ENCODE measurements at regions not wholly inside any gene's neighbourhood (a gene's known extent, or its start where the extent isn't known, plus 50 kb on each side); places are given as distances from the start of the nearest gene placed in this dataset.

DNA sequence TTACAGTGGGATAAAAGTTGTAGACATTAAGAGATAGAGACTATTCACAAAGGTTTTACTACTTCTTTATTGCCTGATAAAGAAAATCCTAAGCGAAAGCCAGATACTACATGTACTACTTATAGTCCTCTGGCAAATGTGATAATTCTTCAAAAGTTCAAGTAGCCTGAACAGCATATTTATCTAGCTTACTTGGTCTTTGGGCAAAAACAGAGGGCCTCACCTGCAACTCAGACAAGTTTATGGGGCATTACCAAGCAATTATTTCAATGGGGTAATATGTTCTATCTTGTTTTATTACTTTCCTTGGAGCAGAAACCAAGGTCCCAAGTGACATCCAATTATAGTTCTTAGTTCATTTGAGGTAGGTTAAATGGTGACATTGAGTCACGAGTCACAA lies 390.1 kb upstream of the ARHGEF26 start:
- H3K4me1 ChIP-seq (ENCODE audit: low read length), result peaks cover 3% of the 10 kb centered on the region; the same call in 1 of the 2 replicates
- no peak for TF ChIP-seq EZH2phosphoT487 (IDR thresholded peaks at IDR 0.05; ENCODE audit: low read depth)
- TF ChIP-seq, protein P1, sequence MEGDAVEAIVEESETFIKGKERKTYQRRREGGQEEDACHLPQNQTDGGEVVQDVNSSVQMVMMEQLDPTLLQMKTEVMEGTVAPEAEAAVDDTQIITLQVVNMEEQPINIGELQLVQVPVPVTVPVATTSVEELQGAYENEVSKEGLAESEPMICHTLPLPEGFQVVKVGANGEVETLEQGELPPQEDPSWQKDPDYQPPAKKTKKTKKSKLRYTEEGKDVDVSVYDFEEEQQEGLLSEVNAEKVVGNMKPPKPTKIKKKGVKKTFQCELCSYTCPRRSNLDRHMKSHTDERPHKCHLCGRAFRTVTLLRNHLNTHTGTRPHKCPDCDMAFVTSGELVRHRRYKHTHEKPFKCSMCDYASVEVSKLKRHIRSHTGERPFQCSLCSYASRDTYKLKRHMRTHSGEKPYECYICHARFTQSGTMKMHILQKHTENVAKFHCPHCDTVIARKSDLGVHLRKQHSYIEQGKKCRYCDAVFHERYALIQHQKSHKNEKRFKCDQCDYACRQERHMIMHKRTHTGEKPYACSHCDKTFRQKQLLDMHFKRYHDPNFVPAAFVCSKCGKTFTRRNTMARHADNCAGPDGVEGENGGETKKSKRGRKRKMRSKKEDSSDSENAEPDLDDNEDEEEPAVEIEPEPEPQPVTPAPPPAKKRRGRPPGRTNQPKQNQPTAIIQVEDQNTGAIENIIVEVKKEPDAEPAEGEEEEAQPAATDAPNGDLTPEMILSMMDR (IDR thresholded peaks at IDR 0.05; ENCODE audit: low read depth, low read length), result no peak
- H3K36me3 ChIP-seq (replicated peaks; ENCODE audit: low read depth, low read length), result peaks cover 2% of the 10 kb centered on the region
- no peak overlapping the region for H3K4me2 ChIP-seq (ENCODE audit: low read length)
- H3K4me3 ChIP-seq (ENCODE audit: low read length), result no peak overlapping the region
- no peaks in the 10 kb centered on the region for H4K20me1 ChIP-seq (ENCODE audit: insufficient read depth, low read length)
- H3K27me3 ChIP-seq (ENCODE audit: low read depth, low read length), result no peaks in the 10 kb centered on the region
- no peak overlapping the region for H3K9ac ChIP-seq (ENCODE audit: low read length)
- no peaks in the 10 kb centered on the region for H3K79me2 ChIP-seq (ENCODE audit: low read length)
- peaks cover 6% of the 10 kb centered on the region; the same call in 1 of the 2 replicates for H3K9me3 ChIP-seq (ENCODE audit: insufficient read depth, low read length)
- no peak overlapping the region for H2AFZ ChIP-seq (ENCODE audit: low read depth, low read length)
- no peak overlapping the region for H3K27ac ChIP-seq (ENCODE audit: low read length)

DNA sequence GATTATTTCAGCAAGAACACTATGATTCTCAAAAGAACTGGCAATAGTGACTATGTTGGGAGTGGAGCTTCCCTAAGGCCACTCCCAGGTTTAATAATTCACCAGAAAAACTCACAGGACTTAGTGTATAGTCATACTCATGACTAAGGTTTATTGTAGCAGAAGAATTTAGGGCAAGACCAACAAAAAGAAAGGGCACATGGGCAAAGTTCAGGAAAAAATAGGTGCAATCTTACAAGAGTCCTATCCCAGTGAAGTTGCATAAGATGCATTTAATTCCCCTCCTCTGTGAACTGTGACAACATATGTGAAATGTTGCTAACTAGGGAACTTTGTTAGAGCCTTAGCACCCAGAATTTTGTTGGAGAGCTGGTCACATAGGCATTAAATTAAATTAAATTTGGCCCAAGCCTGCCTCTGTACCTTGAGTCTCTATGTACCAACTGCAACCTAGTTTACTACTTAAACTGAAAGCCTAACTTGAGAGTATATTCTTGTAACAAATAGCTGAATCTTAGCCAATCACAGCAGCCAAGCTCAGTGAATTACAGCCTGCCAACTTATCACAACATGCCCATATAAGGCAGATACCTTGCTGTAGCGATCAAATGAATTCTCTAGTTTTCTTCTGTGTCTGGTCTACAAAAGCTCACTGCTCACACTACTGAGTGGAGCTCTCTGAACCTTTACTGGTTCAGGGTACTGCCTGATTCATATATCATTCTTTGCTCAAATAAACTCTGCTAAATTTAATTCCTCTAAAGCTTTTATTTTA lies 386.2 kb upstream of the ARHGEF26 start:
- Histone ChIP-seq H3K4me2 (ENCODE audit: low read length) (no peak overlapping the region), H2AFZ (ENCODE audit: low read depth, low read length) (no peak overlapping the region), H4K20me1 (ENCODE audit: insufficient read depth, low read length) (no peaks in the 10 kb centered on the region), H3K27ac (ENCODE audit: low read length) (no peak overlapping the region), H3K4me3 (ENCODE audit: low read length) (no peak overlapping the region), H3K9ac (ENCODE audit: low read length) (no peak overlapping the region), H3K27me3 (ENCODE audit: low read depth, low read length) (no peaks in the 10 kb centered on the region), H3K9me3 (ENCODE audit: insufficient read depth, low read length) (peaks cover 6% of the 10 kb centered on the region; the same call in 1 of the 2 replicates), H3K79me2 (ENCODE audit: low read length) (no peaks in the 10 kb centered on the region), H3K36me3 (replicated peaks; ENCODE audit: low read depth, low read length) (peaks cover 2% of the 10 kb centered on the region), H3K4me1 (ENCODE audit: low read length) (peaks cover under 1% of the 10 kb centered on the region; the same call in 1 of the 2 replicates)
- TF ChIP-seq EZH2phosphoT487 (IDR thresholded peaks at IDR 0.05; ENCODE audit: low read depth), result no peak
- TF ChIP-seq, protein P1 (IDR thresholded peaks at IDR 0.05; ENCODE audit: low read depth, low read length), result no peak

- Histone ChIP-seq H3K36me3 (replicated peaks; ENCODE audit: low read depth, low read length) (no peaks in the 10 kb centered on the region), H3K9me3 (ENCODE audit: insufficient read depth, low read length) (no peaks in the 10 kb centered on the region), H3K27ac (ENCODE audit: low read length) (no peak overlapping the region), H2AFZ (ENCODE audit: low read depth, low read length) (no peak overlapping the region), H3K9ac (ENCODE audit: low read length) (no peak overlapping the region), H3K4me2 (ENCODE audit: low read length) (no peak overlapping the region), H3K27me3 (ENCODE audit: low read depth, low read length) (no peaks in the 10 kb centered on the region), H4K20me1 (ENCODE audit: insufficient read depth, low read length) (no peaks in the 10 kb centered on the region), H3K79me2 (ENCODE audit: low read length) (no peaks in the 10 kb centered on the region), H3K4me1 (ENCODE audit: low read length) (peaks cover 6% of the 10 kb centered on the region), H3K4me3 (ENCODE audit: low read length) (no peak overlapping the region)
- TF ChIP-seq, protein P1 (IDR thresholded peaks at IDR 0.05; ENCODE audit: low read depth, low read length), result no peak
- TF ChIP-seq EZH2phosphoT487 (IDR thresholded peaks at IDR 0.05; ENCODE audit: low read depth), result no peak
Observed at GRCh38 chr3:153740109-153740508, 381.1 kb upstream of the ARHGEF26 start.

DNA sequence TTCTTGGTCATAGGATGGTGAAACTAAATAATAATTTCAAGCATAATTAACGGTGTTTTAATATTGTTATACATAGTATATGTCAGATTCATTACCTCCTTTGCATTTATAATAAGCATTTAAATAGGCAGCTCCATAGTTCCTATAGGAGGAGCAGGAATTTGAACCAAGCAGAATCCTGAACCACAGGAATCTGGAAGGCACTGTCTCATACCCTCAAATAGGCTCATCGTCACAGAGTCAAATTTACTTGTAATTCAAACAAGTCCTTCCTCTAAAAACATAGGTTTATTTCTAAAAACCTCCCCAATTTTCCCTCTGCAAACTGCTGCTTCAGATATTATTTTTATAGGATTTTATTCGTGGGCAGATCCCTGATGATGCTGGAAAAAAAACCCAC lies 376.3 kb upstream of the ARHGEF26 start:
- Histone ChIP-seq H3K4me3 (ENCODE audit: low read length) (no peak overlapping the region), H3K9ac (ENCODE audit: low read length) (no peak overlapping the region), H3K27me3 (ENCODE audit: low read depth, low read length) (no peaks in the 10 kb centered on the region), H3K4me2 (ENCODE audit: low read length) (no peak overlapping the region), H2AFZ (ENCODE audit: low read depth, low read length) (no peak overlapping the region), H4K20me1 (ENCODE audit: insufficient read depth, low read length) (no peaks in the 10 kb centered on the region), H3K4me1 (ENCODE audit: low read length) (peaks cover 6% of the 10 kb centered on the region), H3K27ac (ENCODE audit: low read length) (no peak overlapping the region), H3K36me3 (replicated peaks; ENCODE audit: low read depth, low read length) (no peaks in the 10 kb centered on the region), H3K79me2 (ENCODE audit: low read length) (no peaks in the 10 kb centered on the region), H3K9me3 (ENCODE audit: insufficient read depth, low read length) (no peaks in the 10 kb centered on the region)
- TF ChIP-seq, protein P1 (IDR thresholded peaks at IDR 0.05; ENCODE audit: low read depth, low read length), result no peak
- TF ChIP-seq EZH2phosphoT487 (IDR thresholded peaks at IDR 0.05; ENCODE audit: low read depth), result no peak
